HG03064 (cell line): ENCODE measurements at regions not wholly inside any gene's neighbourhood (a gene's known extent, or its start where the extent isn't known, plus 50 kb on each side); places are given as distances from the start of the nearest gene placed in this dataset.
"Not testable (repeated sequence)": the region's sequence is repeated elsewhere in the genome, so short reads cannot be mapped to it uniquely, and the experiment has no call there.

Source experiments
- ATAC-seq: cut with Tn5 transposase; IDR thresholded peaks from one replicate; pipeline ENCODE4 v1.9.1; 2021; ENCODE audit warnings: low read depth; ENCODE audit not compliant: unreplicated experiment

DNA sequence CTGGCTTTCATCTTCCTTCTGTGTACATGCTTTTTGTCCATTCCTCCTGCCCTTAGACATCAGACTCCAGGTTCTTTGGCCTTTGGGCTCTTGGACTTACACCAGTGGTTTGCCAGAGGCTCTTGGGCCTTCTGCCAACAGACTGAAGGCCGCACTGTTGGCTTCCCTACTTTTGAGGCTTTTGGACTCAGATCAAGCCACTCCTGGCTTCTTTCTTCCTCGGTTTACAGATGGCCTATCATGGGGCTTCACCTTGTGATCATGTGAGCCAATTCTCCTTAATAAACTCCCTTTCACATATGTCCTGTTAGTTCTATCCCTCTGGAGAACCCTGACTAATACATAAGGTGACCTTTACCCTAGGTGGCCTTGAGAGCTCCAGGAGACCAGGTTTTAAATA, 189.1 kb upstream of the CCNG1 start:
- ATAC-seq = no peak

DNA sequence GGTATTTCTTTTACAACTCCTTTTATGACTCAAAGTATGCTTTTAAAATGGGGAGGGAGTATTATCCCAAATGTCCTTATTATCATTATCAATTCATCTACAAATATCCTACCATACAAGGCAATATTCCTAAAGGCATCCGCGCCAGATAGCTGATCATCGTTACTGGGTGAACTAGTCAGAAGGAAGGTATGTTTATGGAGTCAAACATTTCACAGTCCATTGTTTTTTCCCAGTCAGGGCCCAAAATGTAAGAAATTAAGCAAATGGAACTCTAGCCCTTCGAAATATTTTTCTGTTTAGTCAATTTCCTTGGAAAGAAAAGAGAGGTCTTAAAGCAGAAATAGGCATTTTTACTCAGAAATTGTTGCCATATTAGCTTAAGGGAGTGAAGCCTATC, 188.5 kb upstream of the CCNG1 start:
- no peak for ATAC-seq

DNA sequence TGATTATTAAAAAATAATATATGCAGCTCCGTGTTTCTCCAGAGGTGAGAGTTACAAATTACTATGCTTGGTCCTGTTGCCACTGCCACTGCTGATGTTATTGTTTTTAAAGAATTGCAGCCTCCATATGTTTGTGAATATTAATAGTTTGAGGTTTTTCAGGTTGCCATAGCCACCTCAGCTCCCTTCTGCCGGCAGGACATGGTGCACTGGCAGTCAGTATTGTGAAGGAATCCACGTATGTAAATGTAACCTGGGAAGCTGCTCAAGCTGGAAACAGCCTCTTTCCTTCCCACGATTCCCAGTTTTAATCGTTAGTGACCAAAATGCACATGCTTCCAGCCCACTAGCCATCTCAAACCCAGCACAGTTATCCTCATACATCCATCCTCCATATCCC, 184.4 kb upstream of the CCNG1 start:
- no peak for ATAC-seq

DNA sequence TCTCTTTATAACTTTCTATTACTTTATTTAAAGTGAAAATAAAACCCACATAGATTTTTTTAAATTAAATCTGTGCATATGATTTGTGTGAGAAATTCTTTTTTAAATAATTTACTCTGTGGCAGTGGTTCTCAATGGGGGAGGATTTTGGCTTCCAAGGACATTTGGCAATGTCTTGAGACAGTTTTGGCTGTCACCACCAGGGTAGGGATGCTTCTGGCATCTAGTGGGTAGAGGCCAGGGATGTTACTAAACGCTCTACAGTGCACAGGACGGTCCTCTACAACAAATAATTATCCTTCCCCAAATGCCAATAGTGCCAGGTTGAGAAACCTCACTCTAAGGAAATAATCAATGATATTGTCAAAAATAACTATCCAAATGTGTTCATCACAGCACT, 177.9 kb upstream of the CCNG1 start:
- ATAC-seq = no peak

DNA sequence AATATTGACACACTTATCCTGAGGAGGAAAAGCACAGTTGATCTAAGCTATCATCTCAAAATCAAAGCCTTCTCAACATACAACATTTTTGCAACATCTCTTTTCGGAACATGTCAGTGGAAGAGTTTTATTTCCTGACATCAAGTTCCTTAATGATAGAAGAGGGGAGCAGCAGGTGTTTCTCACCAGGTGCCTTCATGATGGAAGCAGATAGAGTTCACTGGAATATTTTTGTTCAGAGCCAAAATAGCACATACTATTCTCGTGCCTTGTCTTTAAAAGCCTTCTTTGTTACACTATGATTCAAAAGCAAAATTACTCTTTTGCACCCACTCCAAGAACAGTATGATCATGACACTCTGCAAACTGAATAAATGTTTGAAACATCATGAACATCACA, 176.9 kb upstream of the CCNG1 start:
- no peak for ATAC-seq

DNA sequence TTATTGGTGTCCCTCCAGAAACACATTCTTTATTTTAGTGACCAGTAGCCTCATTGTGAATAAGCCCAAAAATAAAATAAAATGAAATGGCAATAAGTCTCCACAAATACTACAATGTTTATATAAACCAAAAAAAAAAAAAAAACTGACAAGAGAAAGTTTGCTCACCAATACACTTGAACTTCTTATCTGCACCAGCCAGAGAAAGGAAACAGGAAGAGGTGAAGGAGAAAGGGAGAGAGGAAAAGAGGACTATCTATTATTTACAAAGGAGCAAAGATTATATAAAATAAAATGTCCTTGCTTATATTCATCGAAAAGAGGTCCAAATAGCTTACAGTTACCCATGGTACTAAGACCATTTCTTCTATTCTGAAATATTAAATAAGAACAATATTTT, 176.4 kb upstream of the CCNG1 start:
- no peak for ATAC-seq

DNA sequence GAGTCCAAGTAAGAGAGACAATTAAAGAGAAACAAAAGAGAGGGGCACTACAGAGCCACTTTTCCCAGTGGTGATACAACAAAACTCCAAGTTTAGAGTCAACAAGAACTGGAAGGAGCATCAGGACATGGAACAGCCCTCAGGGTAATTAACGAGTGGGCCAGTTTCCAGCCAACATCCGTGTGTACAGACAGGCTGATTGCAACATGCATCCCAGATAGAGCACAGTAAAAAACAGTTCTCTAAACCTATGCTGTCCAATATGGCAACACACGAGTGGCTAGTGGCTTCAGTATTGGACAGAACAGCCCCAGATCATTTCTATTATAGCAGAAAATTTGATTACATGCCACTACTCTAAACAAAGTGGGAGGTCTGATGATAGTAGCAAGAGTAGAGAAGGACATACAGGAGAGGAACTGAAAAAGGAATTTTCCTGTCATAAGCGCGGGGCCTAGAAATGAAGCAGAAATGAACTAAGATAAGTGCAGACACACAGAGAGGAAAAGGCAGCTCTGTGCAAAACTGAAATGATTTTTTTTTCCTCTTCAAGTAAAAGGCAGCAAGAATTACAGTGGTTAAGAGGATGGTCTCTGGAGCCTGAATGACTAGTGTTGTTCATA, 175.6 kb upstream of the CCNG1 start:
- no peak for ATAC-seq

DNA sequence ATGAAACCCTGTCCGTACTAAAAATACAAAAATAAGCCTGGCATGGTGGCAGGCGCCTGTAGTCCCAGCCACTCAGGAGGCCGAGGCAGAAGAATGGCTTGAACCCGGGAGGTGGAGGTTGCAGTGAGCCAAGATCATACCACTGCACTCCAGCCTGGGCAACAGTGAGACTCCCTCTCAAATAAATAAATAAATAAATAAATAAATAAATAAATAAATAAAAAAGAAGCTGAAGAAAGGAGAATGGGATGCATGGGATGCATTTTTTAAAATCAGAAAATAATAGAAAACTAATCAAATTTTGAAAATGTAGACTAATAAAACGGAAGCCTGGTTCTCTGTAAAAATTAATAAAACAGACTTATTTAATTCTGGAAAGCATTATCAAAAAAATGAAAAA, 171.1 kb upstream of the CCNG1 start:
- ATAC-seq = not testable (repeated sequence)

DNA sequence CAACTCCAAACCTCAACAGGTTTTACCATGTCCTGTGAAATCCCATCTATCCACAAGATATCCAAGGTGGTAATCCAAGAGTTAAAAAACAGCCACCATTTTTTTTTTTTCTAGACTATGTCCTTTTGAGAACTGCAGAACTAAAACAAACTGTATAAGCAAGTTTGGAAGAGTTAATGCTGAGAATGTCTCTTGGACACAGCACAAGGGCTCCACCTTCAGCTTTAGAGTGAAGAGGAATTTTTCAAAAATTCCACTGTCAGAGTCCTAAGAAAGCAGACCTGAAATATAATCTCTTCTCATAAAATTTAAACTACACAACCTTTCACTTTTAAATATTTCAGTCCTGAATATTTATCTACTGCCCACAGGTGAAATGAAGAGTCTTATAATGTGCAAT, 167.8 kb upstream of the CCNG1 start:
- ATAC-seq = no peak

DNA sequence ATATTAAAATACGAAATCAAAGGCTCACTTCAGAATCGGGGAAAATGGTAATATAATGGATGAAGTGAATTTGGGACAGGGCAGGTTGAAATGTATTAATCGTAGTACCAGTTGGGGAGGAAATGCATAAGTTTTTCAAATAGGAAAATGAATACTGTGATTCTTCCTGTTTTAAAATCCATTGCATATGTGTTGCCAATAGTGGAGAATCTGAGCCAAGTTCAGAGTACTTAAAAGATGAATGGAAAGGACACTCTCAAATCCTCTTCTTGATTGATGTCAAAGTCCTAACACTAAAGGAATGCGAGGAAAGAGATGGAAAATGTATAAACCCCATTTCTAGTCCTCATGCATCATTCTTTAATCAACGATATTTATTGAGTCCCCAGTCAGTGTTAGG, 160.9 kb upstream of the CCNG1 start:
- ATAC-seq = no peak

DNA sequence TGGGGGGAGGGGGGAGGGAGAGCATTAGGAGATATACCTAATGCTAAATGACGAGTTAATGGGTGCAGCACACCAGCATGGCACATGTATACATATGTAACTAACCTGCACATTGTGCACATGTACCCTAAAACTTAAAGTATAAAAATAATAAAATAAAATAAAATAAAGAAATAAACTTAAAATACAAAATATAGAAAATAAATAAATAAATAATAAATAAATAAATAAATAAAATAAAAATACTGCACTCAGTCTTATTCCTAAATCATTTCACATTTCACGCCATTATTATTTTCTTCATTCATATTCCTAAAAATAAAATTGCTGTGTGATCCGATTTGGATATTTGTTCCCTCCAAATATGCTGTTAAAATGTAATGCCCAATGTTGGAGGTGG, 156.5 kb upstream of the CCNG1 start:
- not testable (repeated sequence) for ATAC-seq

DNA sequence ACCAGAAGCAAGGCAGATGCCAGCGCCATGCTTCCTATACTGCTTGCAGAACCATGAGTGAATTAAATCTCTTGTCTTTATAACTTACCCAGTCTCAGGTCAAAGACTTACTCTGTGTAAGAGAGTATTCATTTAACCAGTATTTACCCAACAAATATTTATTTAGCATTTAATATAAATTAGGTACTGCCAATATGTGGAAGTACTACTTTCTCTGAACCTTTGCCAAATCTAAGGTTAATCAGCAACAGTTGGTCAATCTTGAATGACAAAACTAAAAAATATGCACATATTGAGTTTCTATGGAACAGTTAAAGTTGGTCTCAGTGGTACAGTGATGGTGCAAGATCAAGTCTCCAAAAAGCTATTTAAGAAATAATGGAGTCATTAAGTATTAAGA, 155.9 kb upstream of the CCNG1 start:
- no peak for ATAC-seq

DNA sequence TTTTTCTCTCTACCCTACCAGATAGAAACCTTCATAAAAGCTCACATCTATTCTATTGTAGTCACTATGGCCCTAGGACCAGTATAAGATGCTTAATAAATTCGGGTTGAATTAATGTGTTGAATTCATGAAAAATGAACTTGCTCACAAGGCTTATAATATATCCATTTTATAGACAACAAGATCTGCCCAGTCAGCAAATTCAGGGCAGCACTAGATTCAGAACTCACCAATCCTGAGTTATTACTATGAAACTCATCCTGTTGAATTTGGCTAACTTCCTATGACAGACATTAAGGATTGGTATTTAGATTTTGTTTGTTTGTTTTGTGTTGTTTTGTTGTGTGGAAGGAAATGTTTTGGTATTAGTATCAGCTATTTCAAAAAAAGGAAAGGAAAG, 143.6 kb upstream of the CCNG1 start:
- no peak for ATAC-seq

DNA sequence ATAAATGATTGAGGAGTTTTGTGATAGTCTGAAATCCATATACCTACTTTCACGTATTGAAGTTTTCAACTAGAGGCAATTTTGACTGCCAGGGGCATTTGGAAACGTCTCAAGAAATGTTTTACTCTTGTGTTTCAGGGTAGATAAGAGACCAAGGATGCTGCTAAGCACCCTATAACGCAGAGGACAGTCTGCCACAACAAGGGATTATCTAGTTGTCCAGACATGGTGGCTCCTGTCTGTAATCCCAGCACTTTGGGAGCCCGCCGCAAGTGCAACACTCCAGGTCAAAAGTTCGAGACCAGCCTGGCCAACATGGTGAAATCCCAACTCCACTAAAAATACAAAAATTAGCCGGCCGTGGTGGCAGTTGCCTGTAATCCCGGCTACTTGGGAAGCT, 133.7 kb upstream of the CCNG1 start:
- no peak for ATAC-seq

DNA sequence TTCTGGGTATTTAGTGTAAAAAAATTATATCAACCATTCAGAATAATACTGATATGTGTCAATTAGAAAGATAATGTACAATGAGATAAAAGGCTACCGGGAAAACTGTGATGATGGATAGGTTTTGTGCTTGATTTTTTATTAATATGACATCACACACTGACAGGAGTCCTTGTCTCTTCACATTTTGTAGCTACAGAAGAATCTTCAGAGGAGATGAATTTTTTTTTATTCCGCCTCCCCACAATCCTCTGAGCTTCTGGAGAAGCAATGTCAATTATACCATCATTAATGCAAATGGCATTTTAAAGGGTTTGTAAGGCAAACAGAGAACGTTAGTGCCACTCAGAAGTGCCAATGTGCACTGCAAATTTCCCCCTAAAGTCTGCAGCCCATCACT, 131.7 kb upstream of the CCNG1 start:
- no peak for ATAC-seq

DNA sequence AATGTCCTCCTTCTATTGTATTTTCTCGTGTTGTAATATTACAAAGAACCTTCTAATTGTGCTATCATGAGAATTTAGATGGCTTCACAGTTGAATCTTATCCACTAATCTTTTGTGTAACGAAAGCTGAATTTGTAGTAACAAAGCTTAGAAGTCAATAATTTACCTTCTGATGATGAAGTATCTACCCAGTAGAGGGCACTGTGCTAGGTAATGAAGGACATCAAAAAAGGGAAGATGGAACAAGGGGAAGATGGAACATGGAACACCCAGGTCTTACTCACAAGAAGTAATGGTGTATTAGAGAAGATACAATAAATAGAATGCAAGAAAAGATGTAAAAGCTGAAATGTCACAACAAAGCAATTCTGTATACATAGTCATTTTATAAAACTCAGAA, 131.0 kb upstream of the CCNG1 start:
- ATAC-seq = no peak

DNA sequence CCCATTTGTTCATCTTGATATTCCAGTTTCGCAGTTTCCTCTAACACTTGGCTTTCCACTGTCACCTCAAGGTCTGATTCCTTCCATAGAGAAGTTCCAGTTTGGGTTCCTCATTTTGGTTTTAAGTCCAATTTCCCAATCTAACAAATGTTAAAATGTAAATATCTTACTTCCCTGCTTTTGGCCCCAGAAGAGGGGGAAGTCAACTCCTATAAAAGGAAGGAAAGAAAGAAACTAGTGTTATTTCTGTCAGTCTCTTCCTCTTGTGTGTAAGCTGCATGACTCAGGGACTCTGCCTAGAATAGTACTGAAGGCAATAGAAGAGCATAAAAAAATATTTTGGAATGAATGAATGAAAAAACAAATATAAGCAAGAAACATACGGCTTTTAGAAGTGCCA, 127.5 kb upstream of the CCNG1 start:
- ATAC-seq = no peak

DNA sequence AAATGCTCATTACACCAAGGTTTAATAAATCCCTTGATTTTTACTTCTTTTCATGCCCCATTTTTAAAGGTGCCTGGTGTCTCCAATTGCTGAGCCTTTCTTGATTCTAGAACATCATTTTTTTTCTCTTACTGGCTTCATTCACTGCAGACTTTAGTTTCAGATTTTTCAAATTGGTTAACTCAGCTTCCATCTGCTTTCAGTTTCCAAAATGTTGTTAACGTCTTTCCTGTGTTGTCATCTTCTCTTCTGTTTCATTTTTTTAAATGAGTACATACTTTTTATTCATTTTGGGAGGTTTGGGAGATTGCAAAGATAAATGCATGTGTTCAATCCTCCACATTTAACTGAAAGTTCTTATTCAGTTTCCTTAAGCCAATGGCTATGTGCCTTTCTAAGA, 126.4 kb upstream of the CCNG1 start:
- ATAC-seq = no peak

DNA sequence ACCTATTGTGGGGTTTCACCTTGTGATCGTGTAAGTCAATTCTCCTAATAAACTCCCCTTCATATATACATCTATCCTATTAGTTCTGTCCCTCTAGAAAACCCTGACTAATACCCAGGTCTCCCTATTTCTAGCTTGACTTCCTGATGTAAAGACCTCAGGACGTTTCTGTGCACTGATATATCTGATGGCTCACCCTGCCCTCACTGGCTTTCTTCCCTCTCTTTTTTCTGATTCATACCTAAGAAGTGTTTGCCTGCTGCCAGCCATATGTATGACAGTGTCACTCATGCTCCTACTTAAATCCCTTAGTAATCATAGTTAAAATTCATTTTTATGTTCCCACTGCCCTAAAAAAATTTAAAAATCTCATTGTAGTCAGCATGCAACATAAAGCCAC, 124.8 kb upstream of the CCNG1 start:
- ATAC-seq = no peak

DNA sequence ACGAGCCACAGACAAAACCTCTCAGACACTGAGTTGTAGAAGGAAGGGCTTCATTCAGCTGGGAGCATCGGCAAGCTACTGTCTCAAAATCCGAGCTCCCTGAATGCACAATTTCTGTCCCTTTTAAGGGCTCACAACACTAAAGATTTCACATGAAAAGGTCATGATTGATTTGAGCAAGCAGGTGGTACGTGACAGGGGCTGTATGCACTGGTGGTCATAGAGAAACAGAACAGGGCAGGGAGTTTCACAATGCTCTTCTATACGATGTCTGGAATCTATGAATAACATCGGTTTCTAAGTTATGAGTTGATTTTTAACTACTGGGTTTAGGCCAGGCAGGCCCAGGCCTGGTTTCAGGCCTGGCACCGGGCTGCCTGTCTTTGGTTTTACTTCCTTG, 124.3 kb upstream of the CCNG1 start:
- not testable (repeated sequence) for ATAC-seq

DNA sequence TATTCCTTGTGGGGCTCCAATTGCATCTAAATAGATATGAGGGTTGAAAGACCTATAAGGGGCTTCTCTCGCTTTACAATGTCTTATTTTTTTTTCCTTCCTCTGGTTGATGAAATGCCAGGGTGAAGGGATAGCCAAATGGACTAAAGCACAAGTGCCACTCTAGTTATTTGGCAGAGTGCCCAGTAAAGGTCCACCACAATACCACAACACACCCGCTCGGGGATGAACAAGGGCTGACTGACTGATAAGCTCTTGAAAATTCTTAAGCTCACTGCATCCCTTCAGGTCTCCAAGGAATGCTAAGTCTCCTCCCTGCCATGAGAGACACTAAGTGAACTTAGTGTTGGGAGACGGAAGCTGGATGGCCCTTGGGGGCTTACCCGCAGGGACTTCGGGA, 121.0 kb upstream of the CCNG1 start:
- ATAC-seq = not testable (repeated sequence)

DNA sequence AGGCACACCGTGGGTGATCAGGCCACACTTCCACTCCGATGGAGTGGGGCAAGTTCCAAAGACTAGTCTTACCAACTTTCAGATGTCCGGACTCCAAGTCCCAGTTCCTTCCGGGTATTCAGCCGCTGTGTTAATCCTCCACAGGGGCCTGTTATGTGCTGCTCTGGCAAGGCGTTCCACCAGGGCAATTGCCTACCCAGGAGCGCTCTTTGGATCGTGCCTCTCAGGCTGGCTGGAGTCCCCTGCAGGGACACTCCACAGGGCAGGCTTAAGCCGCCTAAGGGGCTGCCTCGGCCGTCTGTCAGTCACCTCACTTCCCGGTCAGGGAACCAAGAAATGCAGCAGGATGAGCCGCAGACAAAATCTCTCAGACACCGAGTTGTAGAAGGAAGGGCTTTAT, 118.7 kb upstream of the CCNG1 start:
- no peak for ATAC-seq

DNA sequence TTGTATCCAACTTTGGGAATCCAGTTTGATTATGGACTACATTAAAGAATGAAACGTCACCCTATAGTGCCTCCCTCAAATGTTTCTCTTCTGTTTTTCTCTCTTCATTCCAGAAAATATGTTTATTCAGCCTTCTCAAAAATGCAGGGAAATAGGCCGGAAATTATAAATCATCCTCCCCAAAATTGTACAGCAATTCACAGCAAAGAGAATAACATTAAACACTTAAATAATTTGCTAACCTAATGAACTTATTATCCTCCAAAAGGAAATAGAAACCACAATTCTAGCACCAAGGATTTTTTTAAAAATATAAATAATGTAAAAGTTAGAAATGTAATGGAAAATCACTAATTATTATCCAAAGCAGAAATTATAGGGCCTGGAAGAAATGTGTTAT, 115.9 kb upstream of the CCNG1 start:
- ATAC-seq = no peak
